Activated naive CD8-positive, alpha-beta T cell treated with anti-CD3 and anti-CD28 coated beads, Interleukin-2, amount 10 ng/mL, durations not matched to agents 7 days and 5 days (primary cell): ENCODE measurements at regions not wholly inside any gene's neighbourhood (a gene's known extent, or its start where the extent isn't known, plus 50 kb on each side); places are given as distances from the start of the nearest gene placed in this dataset.
"Not testable (repeated sequence)": the region's sequence is repeated elsewhere in the genome, so short reads cannot be mapped to it uniquely, and the experiment has no call there.

Experiments
- ATAC-seq: fragments of 150-1000 bp; cut with Tn5 transposase; one replicate; pipeline ENCODE4 v1.10.0; 2021; ENCODE audit warnings: low read depth, moderate library complexity
- POLR2A ChIA-PET: fragments of 350-600 bp; sonication (Branson Sonifier 250); formaldehyde crosslinking; loops from one replicate; lab custom pipeline; 2021; ENCODE audit warnings: antibody characterized with exemption; lab: Charles Lee
- DNase-seq: peaks from one replicate; pipeline ENCODE4 v3.0.0; 2021
- H3K27ac Mint-ChIP-seq: one replicate; pipeline ENCODE4 v1.8.0; 2022; ENCODE audit warnings: mild to moderate bottlenecking, mixed read lengths
- H3K27me3 Mint-ChIP-seq: one replicate; pipeline ENCODE4 v1.8.0; 2022; ENCODE audit warnings: mild to moderate bottlenecking, moderate library complexity, mixed read lengths
- H3K36me3 Mint-ChIP-seq: one replicate; pipeline ENCODE4 v1.8.0; 2021; ENCODE audit warnings: mild to moderate bottlenecking, mixed read lengths
- H3K4me1 Mint-ChIP-seq: one replicate; pipeline ENCODE4 v1.8.0; 2021; ENCODE audit warnings: mixed read lengths
- H3K4me3 Mint-ChIP-seq: one replicate; pipeline ENCODE4 v1.8.0; 2022; ENCODE audit warnings: mild to moderate bottlenecking, moderate library complexity, mixed read lengths
- H3K9me3 Mint-ChIP-seq: one replicate; pipeline ENCODE4 v1.8.0; 2021; ENCODE audit warnings: mixed read lengths

- Mint-ChIP-seq H3K27ac (no peak overlapping the region), H3K4me1 (no peaks in the 10 kb centered on the region), H3K4me3 (no peak overlapping the region), H3K9me3 (peaks cover 6% of the 10 kb centered on the region), H3K36me3 (no peaks in the 10 kb centered on the region), H3K27me3 (no peaks in the 10 kb centered on the region)
- no peak for DNase-seq
- ATAC-seq: no peak
- POLR2A ChIA-PET: no interaction called here
Observed at GRCh38 chr4:20026456-20026855, 225.2 kb upstream of the SLIT2 start.

DNA sequence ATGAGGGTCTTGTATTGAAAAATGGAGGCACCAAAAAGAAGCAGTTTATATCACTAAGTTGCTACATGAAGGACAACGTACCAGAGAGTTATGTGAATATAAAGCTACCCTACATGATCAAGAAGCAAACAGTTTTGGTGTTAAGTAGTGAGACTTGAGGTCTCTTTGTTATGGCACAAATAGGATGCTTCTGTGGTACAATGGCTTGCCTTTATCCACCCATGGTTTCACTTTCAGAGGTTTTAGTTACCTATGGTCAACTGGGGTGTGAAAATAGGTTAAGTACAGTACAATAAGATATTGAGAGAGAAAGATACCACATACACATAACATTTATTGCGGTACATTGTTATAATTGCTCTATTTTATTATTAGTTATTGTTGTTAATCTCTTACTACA is 229.2 kb upstream of the SLIT2 start:
- Mint-ChIP-seq H3K36me3 (no peaks in the 10 kb centered on the region), H3K4me3 (no peak overlapping the region), H3K9me3 (peaks cover 5% of the 10 kb centered on the region), H3K27ac (no peak overlapping the region), H3K27me3 (no peaks in the 10 kb centered on the region), H3K4me1 (no peaks in the 10 kb centered on the region)
- no peak for DNase-seq
- POLR2A ChIA-PET: no interaction called here
- no peak for ATAC-seq

GRCh38 chr4:20020056-20020455 is 231.6 kb upstream of the SLIT2 start:
- H3K27ac Mint-ChIP-seq: no peak overlapping the region
- no peak overlapping the region for H3K4me3 Mint-ChIP-seq
- POLR2A ChIA-PET: no interaction called here
- H3K9me3 Mint-ChIP-seq: peaks cover 5% of the 10 kb centered on the region
- no peak for DNase-seq
- ATAC-seq: no peak
- H3K27me3 Mint-ChIP-seq: no peaks in the 10 kb centered on the region
- no peaks in the 10 kb centered on the region for H3K36me3 Mint-ChIP-seq
- no peaks in the 10 kb centered on the region for H3K4me1 Mint-ChIP-seq

- H3K36me3 Mint-ChIP-seq: no peaks in the 10 kb centered on the region
- H3K27ac Mint-ChIP-seq: no peak overlapping the region
- H3K4me1 Mint-ChIP-seq: no peaks in the 10 kb centered on the region
- H3K9me3 Mint-ChIP-seq: peaks cover 5% of the 10 kb centered on the region
- DNase-seq (no peak), ATAC-seq (no peak)
- no peaks in the 10 kb centered on the region for H3K27me3 Mint-ChIP-seq
- H3K4me3 Mint-ChIP-seq: no peak overlapping the region
- POLR2A ChIA-PET: no interaction called here
Observed at GRCh38 chr4:20019310-20020015, 232.2 kb upstream of the SLIT2 start.

DNA sequence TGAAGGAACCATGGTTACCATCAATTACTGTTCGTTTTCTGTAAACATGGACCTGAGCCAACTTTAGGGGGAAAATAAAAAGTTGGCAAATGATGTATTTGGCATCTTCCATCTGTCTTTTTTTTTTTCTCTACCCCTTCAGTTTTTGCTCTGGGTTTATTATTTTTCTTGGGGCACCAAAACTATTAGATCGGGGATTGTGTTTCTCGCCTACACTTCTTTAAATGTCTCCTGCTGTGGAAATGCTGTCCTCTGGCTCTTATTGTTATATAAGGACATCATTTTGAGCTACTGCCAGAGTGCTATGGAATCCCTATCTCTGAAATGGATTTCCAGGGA is 234.0 kb upstream of the SLIT2 start:
- no peak for DNase-seq
- H3K36me3 Mint-ChIP-seq: no peaks in the 10 kb centered on the region
- ATAC-seq: no peak
- no peak overlapping the region for H3K27ac Mint-ChIP-seq
- no peaks in the 10 kb centered on the region for H3K27me3 Mint-ChIP-seq
- H3K4me1 Mint-ChIP-seq: no peaks in the 10 kb centered on the region
- no peaks in the 10 kb centered on the region for H3K9me3 Mint-ChIP-seq
- POLR2A ChIA-PET: no interaction called here
- no peak overlapping the region for H3K4me3 Mint-ChIP-seq

- ATAC-seq (no peak), DNase-seq (no peak)
- POLR2A ChIA-PET: no interaction called here
- Mint-ChIP-seq H3K27ac (no peak overlapping the region), H3K4me1 (no peaks in the 10 kb centered on the region), H3K9me3 (no peaks in the 10 kb centered on the region), H3K36me3 (no peaks in the 10 kb centered on the region), H3K27me3 (no peaks in the 10 kb centered on the region), H3K4me3 (no peak overlapping the region)
Observed at GRCh38 chr4:20017070-20017776, 234.5 kb upstream of the SLIT2 start.

DNA sequence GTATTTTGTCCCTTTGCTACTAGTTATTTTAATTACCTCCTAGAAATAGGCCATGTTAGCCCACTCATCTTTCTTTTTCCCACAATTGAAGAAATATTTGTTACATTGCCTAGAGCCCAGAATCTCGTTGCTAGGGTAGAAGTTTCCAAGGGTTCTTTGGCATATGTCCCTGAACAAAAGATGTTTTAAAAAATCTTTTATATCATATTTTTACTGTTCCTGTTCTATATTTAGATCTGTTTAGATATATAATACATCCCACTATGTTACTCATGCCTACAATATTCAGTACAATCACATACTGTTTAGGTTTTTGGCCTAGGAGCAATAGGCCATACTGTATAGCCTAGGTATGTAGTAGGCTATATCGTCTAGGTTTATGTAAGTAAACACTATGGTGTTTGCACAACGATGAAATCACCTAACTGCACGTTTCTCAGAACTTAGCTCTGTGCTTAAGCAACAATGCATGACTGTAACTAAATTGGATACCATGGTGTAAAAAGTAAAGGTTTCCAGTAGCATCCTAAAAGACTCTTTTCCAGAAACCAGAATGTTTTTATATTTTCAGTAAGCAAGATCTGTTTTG is 236.0 kb upstream of the SLIT2 start:
- POLR2A ChIA-PET: no interaction called here
- H3K4me3 Mint-ChIP-seq: no peak overlapping the region
- no peak overlapping the region for H3K27ac Mint-ChIP-seq
- no peaks in the 10 kb centered on the region for H3K9me3 Mint-ChIP-seq
- no peaks in the 10 kb centered on the region for H3K27me3 Mint-ChIP-seq
- H3K4me1 Mint-ChIP-seq: no peaks in the 10 kb centered on the region
- ATAC-seq (no peak), DNase-seq (no peak)
- H3K36me3 Mint-ChIP-seq: no peaks in the 10 kb centered on the region

GRCh38 chr4:20003836-20004558 is 247.7 kb upstream of the SLIT2 start:
- H3K4me3 Mint-ChIP-seq, H3K27me3 Mint-ChIP-seq, H3K9me3 Mint-ChIP-seq, H3K36me3 Mint-ChIP-seq, ATAC-seq, H3K4me1 Mint-ChIP-seq, DNase-seq, POLR2A ChIA-PET, H3K27ac Mint-ChIP-seq: not testable (repeated sequence)

- no peak overlapping the region for H3K4me3 Mint-ChIP-seq
- no peak for DNase-seq
- H3K4me1 Mint-ChIP-seq: no peaks in the 10 kb centered on the region
- no peaks in the 10 kb centered on the region for H3K27me3 Mint-ChIP-seq
- POLR2A ChIA-PET: no interaction called here
- no peak for ATAC-seq
- H3K9me3 Mint-ChIP-seq: no peaks in the 10 kb centered on the region
- no peak overlapping the region for H3K27ac Mint-ChIP-seq
- no peaks in the 10 kb centered on the region for H3K36me3 Mint-ChIP-seq
Observed at GRCh38 chr4:19999775-20000414, 251.8 kb upstream of the SLIT2 start.

GRCh38 chr4:19999276-19999675 is 252.4 kb upstream of the SLIT2 start:
- Mint-ChIP-seq H3K4me1 (no peaks in the 10 kb centered on the region), H3K27ac (no peak overlapping the region), H3K9me3 (no peaks in the 10 kb centered on the region), H3K4me3 (no peak overlapping the region), H3K36me3 (no peaks in the 10 kb centered on the region), H3K27me3 (no peaks in the 10 kb centered on the region)
- ATAC-seq: no peak
- POLR2A ChIA-PET: no interaction called here
- no peak for DNase-seq

DNA sequence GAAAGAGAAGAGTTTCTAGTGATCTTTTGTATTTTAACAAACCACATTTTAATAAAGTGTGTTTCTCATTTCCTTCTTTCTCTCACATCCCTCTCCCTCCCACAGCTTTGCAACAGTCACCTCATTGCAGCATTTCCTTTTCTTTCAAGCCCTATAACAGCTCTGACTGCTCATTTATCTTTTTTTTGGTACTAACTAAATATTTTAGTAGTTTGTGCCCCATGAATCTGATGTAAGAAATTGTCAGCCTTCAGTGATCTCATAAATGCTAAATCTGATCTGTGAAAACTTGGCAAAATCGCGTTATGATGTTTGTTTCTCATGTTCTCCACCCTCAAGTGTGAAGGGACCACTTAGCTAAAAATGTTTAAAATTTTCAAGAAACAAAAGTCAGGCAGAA is 258.5 kb upstream of the SLIT2 start:
- H3K4me3 Mint-ChIP-seq: no peak overlapping the region

DNA sequence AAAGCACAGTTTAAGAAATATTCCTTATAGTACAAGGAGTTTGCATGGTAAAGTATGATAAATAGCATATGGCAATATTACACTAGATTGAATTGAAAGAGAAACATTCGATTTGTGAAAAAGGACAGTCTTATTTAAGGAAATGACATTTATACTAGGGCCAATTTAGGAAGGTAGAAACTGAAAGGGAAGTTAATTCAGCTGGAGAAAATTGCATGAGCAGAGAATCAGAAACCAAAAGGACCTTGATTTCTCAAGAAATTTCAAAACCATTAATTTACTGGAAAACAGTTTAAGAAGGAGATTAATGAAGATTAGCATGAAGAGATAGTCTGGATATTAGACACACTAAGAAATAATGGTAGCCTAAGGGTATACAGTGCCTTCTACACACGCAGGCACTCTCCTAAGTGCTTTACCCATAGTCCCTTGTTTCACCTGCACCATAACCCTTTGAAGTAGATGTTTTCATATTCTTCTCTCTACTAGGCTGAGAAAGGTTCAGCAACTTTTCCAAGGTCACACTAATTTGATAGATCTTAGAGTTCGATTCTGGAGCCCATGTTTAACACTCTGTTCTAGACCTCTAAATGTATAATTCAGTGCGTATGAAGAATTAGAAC is 259.1 kb upstream of the SLIT2 start:
- Mint-ChIP-seq H3K27me3 (no peaks in the 10 kb centered on the region), H3K4me3 (no peak overlapping the region), H3K4me1 (no peaks in the 10 kb centered on the region), H3K9me3 (peaks cover 5% of the 10 kb centered on the region), H3K36me3 (no peaks in the 10 kb centered on the region), H3K27ac (no peak overlapping the region)
- ATAC-seq (no peak), DNase-seq (no peak)
- POLR2A ChIA-PET: no interaction called here

More for the DNA sequence above, 258.5 kb upstream of the SLIT2 start:
- H3K36me3 Mint-ChIP-seq: no peaks in the 10 kb centered on the region
- no peaks in the 10 kb centered on the region for H3K4me1 Mint-ChIP-seq
- DNase-seq (no peak), ATAC-seq (no peak)
- POLR2A ChIA-PET: no interaction called here
- H3K27ac Mint-ChIP-seq: no peak overlapping the region
- H3K9me3 Mint-ChIP-seq: peaks cover 5% of the 10 kb centered on the region
- H3K27me3 Mint-ChIP-seq: no peaks in the 10 kb centered on the region

DNA sequence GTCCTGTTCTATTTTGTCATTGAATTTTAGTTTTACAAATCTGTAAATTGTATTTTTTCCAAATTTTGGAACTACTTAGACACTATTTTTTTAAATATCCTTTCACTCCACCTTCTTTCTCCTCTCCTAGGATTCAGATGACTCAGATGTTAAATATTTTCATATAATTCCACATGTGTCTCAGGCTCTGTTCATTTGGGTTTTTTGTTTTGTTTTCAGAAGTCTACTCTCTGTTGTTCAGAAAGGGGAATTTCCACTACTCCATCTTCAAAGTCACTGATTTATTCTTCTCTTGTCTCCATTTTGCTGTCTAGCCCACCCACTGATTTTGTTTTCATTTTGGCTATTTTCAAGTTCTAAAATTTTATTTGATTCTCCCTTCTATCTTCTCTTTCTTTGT is 264.0 kb upstream of the SLIT2 start:
- Mint-ChIP-seq H3K9me3 (peaks cover 5% of the 10 kb centered on the region), H3K36me3 (no peaks in the 10 kb centered on the region), H3K27ac (no peak overlapping the region), H3K4me3 (no peak overlapping the region), H3K4me1 (no peaks in the 10 kb centered on the region), H3K27me3 (no peaks in the 10 kb centered on the region)
- DNase-seq (no peak), ATAC-seq (no peak)
- POLR2A ChIA-PET: no interaction called here
